ENCODE measurements at regions not wholly inside any gene's neighbourhood (a gene's known extent, or its start where the extent isn't known, plus 50 kb on each side); places are given as distances from the start of the nearest gene placed in this dataset.
"Not testable (repeated sequence)": the region's sequence is repeated elsewhere in the genome, so short reads cannot be mapped to it uniquely, and the experiment has no call there.

DNA sequence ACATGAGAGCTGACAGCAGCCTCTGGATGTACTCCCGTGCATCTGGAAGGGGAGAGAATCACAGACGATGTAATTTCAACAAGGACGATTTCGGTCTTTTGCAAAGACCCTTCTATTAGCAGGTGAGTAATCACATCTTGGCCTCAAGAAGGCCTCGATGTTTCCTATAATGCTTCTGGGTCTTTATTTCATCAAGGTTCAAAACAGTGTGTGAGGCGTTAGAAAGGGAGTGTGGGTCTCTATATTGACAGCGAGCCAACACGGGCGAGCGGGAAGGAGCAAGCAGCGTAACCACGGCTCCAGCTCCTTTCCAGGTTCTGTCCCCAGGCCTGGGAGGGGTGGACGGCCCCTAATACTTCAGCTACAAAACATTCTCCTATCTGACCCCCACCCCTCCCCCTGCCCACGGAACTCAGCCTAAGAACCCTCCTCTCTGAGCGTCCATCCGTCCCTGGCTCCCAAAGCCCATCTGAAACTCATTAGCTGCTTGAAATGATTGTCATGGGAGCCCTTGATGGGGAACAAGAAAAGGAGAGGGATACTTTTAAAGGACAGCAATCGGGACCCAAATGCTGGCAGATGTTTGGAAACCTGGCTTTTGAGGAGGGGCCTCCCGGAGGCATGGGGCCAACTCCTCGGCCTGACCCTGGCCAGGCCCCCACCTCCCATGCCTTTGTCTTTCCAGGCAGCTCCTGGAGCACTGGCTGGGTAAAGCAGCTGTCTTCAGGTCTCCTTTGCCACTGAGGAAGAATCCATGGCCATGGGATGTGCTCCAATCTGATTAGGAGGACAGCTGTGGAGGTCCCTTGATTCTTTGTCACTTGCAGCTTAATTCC is 250.8 kb downstream of the FOXD2 start:
- no peak for DNase-seq

DNA sequence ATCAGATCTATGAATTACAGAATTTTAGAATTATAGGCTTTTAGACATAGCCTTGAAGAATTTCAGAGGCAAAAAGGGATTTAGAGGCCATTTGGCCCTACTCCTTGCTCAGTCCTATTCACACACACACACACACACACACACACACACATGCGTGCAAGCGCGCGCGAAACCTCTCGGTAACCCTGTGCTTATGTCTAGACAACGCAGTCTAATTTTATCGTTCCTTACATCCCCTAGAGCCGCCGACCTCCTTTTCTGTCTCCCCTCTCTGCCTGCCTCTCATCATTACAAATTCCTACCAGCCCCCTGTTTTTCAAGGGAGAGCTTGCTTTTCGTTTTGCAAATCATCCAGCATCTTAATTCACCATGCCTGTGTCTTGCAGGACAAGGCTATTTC is 252.1 kb downstream of the FOXD2 start:
- DNase-seq, result no peak

DNA sequence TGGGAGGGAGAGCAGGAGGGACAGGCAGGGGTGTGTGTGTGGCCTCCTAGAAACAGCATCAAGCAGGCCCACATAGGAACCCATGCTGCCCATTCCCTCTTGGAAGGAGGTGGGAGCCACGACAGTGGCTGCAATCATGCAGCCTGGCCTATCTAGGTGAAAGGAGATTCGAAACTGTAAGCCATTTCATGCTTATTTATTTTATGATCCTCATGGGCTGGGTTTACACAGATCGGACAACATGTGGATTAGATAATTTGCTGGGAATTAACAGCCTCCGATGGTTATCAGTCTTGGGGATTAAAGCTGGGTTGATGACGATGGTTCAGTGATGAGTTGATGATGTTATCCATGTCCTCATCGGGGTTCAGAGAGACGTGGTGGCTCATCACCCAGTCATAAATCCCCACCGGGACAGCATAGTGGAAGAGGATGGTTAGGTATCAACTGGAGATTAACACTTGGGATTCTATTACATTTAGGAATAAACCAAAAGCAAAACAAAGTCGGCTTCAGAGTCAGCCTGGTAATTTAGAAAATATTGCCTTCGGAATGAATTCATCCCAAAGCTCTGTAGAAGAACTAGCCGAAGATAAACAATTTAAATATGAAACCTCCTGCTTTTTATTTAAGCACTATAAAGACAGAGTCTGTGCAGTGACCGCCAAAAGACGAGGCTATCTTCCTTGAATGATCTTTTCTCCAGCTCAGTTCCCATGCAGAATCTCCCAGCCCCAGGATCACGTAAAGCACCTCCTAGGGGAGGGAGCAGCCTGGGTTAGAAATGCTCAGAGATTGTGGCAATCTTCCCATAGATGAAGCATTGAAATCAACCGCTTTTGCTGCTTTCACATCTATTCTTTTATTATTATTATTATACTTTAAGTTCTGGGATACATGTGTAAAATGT is 252.8 kb downstream of the FOXD2 start:
- no peak for DNase-seq

DNA sequence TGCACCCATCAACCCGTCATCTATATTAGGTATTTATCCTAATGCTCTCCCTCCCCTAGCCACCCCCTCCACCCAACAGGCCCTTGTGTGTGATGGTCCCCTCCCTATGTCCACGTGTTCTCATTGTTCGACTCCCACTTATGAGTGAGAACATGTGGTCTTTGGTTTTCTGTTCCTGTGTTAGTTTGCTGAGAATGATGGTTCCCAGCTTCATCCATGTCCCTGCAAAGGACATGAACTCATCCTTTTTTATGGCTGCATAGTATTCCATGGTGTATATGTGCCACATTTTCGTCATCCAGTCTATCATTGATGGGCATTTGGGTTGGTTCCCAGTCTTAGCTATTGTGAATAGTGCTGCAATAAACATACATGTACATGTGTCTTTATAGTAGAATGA is 253.4 kb downstream of the FOXD2 start:
- not testable (repeated sequence) for DNase-seq

DNA sequence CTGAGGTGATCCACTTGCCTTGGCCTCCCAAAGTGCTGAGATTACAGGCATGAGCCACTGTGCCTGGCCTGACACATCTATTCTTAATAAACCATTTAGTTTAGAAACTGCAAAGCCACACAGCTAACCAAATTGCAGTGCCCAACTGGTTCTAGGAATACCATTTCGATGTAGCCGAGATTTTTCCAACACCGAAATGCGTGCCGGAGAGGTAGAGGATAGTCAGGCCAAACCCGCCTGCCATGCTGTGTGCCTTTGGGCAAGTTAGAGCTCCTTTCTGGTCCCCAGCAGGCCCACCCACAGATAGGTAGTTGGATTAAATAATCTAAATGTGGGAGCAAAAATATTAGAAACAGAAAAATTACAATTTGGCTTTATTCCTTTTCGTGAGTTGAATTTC is 254.4 kb downstream of the FOXD2 start:
- DNase-seq, result no peak

DNA sequence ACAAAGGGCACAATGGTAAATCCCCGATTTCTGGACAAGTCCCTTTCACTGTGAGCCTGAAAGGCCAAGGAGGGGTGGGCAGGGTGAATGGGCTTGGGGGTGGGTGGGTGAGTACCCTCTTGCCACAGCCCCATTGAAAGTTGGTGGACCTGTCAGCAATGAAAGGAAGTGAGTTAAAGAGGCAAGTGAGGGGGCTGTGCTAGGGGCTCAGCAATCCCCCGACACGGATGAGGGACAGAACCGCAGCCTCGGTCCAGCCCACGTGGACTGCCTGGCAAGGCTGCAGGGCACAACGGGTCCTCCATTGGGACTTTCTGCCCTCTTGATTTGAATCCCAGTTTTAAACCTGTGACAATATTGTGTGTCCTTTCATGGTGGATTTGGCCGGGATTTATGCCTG is 255.3 kb downstream of the FOXD2 start:
- DNase-seq, result no peak

DNA sequence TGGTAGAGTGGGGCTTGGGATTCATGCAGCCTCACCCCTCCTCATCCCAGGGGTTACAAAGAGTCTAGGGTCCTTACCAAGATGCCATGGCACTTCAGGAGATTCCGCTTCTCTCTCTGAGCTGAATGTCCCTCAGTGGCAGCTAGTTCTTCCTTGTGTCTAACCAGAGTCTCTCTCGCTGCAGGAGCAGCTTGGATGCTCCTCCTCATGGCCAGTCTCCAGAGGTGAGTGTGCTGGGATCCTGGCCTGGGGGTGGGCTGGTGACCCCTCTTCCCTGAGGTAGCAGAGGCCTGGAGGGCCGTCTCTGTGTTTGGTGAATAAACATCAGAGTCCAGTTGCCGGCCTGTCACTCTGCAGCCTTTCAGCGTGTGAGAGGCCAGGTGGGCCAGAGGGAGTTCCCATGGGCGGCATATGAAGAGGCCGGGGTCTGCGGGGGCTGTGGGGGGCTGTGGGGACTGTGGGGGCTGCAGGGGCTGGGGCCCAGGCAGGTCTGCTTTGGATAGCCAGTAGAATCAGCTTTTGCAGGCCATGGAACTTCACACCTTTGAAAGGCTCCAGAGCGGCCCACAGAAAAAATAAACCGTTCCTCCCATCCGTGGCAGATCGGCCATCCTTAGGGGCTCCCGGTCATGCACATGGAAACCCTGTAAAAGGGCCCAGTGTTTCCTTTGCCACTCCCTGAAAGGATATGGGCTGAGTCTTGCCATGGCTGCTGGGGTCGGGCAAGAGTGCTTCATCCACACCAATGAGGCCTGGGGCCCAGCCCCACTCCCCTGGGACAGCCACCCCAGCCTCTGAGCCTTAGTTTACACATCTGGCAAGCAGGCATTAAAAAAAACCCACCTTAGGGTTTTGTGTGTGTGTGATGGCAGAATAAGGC is 256.4 kb downstream of the FOXD2 start:
- no peak for DNase-seq

DNA sequence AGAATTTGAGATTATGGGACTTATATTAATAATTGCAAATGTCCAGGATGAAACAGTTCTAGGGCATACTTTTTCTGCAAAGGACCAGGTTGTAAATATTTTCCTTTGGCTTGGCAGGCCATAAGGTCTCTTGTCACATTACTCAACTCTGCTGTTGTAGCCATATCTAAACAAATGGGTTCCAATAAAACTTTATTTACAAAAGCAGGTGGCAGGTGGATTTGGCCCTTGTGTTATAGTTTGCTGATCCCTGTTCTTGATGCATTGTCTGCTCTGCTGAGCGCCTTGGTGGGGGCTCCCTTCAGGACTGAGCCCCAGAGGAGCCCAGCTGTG is 258.5 kb downstream of the FOXD2 start:
- DNase-seq, result no peak

DNA sequence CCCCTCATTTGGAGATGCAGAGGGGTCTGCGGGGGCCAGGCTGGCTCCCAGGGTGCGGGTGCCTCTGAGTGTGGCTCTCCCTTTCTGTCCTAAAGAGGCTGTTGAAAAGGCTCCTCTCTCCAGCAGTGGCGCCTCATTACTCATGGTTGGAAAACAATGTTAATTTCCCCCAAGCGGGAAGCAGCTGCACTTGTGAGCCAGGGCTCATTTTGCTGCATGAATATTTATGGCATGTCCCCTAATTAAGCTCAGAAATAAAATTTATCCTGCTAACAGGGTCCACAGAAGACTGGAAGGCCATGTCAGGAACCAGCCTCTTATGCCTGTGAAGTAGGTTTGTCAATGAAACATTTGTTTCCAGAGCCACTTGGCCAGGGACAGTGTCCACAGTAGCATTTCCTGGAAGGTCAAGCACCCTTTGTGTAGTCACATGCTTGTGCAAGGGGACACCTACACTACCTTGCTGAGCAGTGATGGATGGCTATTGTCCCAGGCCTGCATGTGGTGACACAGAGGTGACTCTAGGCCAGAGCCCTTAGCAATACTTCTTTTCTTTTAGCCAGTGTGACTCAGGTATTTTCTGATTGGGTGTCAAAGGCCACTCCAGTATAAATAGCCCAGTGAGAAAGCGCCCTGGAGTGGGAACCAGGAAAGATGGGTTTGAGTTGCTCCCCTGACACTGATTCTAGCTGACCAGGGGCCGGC is 259.0 kb downstream of the FOXD2 start:
- DNase-seq, result no peak

DNA sequence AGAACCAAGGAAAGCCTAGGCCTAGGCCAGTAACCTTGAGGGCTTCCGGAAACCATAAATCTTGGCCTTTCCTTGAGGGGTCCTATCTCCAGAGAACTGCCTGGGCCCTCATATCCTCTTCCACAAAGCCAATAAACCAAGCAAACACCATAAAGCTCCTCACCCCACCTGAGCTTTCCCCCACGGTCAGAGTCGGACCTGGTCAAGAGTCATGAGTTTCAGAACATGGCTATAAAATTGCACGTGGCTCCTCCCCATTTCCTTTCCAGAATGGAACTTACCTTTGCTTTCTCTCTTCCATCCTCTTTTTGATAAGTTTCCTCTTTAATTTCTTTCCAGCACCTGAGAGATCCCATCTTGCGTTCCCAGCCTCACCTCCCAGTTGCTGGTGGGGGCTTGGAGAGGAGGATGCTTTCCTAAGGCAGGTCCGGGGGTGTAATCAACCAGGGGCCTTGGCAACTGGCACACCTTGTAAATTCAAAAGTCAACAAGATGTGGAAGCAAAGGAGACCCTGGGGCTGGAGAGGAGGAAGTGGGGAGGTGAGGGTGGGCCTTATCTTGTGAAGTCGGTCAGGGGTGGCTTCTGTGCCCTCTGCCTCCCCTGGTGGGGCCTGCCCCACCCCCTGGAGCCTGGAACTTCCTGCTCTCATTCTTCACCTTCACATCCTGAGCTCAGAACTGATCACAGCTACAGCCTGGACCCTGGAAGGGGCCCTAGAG is 259.9 kb downstream of the FOXD2 start:
- DNase-seq, result no peak

DNA sequence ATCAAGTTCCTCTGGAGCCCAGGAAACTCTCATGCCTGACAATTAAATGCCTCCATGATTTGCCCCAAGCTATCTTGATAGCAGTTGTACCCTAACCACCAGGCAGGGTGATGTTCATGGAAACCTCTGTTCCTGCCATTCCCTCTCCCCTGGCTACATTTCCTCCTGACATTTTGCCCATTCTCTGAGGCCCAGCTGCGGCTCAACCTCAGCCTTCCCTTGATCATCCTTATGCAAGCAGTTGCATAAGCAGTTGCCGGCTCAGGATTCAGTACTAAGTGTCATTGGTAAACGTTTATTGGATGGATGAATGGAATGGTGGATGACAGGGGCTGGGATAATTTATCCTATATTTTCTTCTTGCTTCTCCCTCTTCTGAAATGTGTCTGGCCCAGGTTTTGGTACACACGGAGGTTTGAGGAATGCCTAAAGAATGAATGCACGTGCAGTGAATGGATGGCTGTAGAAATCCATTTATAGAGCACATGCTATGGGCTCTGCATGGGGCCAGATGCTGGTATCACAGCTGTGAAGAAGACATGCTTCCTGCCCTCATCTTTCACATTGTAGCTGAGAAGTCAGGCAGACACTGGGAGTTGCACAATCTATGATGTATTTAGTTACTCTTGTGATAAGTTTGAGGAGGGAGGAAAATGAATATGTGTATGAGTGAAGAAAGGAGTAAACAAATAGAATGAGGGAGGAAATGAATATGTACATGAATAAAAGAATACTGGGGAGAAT is 261.8 kb downstream of the FOXD2 start:
- DNase-seq, result no peak

DNA sequence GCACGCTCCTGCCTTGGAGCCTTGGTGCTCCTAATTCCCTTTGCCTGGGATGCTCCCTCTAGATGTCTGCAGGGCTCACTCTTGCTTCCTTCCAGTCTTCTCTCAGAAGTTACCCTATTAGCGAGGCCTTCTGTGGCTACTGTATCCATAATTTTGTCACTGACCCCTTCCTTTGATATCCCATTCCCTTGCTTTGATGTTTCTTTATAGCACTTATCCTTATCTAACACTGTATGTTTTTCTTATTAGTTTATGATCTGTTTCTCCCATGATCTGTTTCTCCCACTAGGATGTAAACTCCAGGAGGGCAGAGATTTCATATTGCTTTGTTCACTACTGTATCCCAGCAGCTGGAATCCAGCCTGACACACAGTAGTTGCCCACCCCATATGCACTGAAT is 263.4 kb downstream of the FOXD2 start:
- DNase-seq, result no peak

DNA sequence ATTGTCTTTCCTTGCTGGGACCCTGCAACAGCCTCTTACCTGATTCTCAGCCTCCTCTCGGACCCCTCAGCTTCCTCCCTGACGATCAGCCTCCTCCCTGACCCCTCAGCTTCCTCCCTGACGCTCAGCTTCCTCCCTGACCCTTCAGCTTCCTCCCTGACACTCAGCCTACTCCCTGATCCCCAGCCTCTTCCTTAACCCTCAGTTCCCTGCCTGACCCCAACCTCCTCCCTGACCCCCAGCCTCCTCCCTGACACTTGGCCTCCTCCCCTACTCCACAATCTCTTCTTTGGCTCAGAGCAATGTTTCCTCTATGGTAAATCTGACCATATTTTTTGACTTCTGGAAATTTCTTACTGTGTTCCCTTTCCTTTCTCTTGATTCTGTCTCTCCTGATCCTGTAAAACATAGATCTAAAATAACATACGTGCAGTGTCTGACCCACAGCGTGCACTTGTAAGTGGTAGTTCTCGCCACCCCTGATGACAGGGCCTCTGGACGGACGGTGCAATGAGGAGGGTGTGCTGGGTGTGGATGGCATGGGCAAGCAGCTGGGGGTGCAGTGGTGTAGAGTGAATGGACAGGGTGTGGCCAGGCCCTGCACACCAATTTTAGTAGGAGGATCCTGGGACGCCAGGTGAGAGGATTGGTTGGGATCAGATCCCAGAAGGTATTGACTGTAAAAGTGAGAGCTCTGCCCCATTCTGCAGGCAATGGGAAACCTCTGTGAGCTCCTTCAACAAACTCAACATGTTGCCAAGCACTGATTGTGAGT is 264.1 kb downstream of the FOXD2 start:
- DNase-seq, result no peak

DNA sequence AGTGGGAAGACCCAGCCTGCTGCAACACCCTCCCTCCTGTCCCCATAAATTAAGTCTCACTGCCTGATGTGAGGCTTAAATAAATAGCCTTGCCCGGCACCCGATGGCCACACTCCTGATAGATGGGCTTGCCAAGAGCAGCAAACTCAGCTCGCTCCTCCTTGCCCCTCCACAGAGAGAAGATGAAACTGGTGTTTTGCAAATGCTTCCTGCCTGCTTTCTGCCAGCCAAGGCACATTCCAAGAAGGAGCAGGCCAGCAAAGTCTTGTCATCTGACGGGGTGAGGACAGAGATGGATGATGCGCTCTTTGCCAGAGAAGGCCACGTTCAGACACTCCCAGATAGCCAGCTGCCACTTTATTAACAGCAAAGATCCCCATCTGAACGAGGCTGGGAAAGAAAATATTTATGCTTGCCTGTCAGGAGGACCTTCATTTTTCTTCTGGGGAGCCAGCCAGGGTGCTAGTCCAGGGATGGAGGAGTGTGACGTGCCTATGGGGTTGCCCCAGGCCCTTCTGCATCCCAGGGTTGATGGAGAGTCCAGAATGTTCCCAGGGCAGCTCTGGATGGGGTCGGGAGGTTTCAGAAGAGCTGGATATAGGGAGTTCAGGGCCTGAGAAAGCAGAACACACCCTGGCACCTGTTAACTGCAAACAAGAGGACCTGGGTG is 265.4 kb downstream of the FOXD2 start:
- no peak for DNase-seq

DNA sequence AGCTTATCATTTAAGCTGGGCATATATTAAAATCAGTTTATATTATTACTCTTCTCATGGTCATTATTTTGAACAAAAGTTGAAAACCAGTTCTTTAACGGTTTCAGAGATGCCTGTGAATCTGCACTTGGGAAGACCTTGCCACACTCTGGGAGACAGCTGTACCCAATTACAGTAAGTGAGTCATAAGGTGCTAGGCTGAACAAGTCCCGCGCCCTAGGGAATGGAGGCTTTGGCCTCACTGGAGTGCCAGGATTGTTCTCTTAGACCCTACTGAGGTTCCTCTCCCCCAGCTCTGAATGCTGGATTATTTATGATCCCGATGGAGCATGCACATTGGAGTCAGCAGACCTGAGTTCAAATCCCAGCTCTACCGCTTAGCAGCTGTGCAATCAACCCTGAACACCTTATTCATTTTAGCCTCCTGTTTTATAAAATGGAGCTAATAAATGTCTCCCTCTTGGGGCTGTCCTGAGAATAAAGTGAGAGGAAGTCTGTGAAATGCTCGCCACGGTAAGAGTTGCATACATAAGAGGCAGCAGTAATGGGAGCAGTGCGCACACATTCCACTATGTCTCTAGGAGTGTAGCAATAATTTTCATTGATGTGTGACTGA is 266.2 kb downstream of the FOXD2 start:
- no peak for DNase-seq

DNA sequence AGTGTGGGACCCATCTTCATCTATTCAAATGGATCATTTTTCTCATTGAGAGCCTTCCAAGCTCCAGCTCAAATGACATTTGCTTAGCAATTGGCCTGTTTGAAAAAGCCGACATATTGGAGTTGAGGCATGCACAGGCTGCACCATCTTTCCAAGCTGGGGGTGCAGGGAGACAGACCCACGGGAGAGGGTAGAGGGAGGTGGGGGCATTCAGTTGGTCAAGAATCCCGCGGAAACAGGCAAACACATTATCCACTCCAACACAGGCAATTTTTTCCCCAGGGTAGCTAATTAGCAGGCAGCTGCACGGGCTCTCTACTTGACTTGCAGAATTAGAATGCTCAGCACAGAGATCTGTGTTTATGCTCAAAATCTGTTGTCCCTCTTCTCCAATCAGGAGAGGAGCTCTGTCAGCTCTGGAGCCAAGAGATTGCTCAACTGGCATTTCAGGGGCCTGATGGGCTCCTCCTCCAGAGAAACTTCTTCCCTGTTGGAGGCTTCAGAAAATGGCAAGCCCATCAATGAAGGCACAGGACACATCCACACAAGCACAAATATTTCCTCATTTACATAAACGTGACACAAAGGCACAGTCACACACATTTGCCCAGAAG is 267.8 kb downstream of the FOXD2 start:
- no peak for DNase-seq

DNA sequence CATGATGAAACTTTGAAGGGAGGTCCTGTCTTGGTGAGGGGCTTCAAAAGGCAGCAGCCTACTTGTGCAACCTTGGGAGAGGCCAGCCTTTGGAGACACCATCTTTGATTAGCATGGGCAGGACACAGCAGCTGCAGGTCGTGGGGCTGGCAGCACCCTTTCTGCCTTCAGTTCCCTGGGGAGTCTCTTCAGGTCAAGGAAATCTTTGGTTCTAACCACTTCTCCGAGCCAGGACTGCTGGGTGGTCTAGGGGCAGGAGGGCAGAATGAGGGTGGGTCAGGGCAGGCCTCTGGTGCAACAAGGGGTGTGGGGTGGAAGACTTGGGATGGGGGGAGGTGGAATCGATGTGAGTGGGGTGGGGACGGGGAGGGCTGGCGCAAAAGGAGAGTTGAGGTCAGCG is 269.7 kb downstream of the FOXD2 start:
- DNase-seq, result no peak

DNA sequence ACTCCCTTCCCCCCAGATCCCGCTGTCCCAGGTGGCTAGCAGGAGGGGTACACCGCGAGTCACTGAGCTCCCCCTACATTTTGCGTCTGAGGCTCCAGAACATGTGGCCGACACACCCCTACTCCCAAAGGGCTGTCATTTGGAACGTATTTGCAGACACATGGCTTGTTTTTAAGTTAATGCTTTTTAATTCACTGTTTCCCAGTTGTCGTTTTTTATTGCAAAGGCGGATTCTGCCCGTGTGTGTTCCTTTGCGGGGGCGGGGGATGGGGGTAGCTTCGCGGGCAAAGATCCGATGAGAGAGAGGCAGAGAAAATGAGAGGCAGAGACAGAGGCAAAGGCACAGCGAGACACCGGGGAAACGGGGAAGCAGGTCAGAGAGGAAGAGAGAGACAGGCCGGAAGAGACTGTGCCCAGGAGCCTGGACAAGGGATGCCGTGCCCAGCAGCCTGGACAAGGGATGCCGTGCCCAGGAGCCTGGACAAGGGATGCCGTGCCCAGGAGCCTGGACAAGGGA is 270.2 kb downstream of the FOXD2 start:
- DNase-seq, result no peak

DNA sequence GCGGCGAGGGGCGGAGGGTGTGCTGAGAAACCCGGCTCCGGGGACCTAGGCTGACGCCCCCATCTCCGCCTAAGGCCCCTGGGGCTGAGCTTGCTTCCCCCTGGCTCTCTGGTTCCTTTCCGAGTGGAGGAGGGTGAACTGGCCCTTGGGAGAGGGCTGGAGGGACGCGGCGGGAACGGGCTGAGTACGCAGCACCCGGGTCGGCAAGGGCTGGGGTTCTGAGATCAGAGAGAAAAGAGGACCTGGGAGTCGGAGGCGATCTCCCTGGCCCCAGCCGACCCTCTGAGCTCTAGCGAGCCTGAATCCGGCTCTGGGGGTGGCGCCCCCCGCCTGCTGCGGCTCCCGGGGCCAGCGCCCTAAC is 270.8 kb downstream of the FOXD2 start:
- no peak for DNase-seq

Measured in T-helper 1 cell (primary cell).